HG03108 (cell line): ENCODE measurements at regions not wholly inside any gene's neighbourhood (a gene's known extent, or its start where the extent isn't known, plus 50 kb on each side); places are given as distances from the start of the nearest gene placed in this dataset.

Experiments used
- ATAC-seq: cut with Tn5 transposase; IDR thresholded peaks from one replicate; pipeline ENCODE4 v1.9.1; 2021; ENCODE audit warnings: moderate library complexity; ENCODE audit not compliant: unreplicated experiment

DNA sequence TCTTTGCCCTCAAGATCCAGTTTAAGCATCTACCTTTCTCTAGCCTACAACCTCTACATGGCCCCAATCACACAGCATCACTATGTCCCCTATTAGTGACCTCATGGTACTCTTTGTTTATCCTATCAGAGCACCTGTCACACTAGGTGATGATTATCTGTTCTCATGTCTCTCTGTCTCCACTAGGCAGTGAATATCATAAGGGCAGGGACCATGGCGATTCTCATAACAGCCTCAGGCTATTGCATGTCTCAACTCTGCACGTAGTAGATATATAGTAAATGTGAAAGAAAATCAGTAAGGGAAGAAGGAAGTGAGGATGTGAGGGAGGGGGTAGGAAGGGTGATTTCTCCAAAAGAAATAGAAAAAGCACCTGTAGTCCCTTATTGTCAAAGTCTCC is 311.0 kb downstream of the NSG2 start:
- ATAC-seq: no peak

DNA sequence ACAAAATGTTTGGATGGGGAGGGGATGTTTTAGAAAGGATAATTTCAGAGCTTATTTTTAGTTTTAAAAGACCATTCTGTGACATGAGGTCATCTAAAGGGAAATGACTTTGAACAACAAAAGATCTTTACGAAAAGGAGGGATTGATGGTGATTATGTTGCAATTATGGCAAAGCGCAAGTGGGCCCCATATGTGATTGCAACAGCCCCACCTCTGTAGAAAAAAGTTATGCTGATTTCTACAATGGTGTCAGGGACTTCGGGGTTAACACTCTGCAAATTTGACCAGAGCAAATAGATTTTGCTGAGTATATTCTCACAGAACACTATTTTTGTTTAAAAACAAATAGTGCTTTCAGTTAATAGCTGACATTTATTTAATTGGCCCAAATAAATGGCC is 312.8 kb downstream of the NSG2 start:
- ATAC-seq: no peak

DNA sequence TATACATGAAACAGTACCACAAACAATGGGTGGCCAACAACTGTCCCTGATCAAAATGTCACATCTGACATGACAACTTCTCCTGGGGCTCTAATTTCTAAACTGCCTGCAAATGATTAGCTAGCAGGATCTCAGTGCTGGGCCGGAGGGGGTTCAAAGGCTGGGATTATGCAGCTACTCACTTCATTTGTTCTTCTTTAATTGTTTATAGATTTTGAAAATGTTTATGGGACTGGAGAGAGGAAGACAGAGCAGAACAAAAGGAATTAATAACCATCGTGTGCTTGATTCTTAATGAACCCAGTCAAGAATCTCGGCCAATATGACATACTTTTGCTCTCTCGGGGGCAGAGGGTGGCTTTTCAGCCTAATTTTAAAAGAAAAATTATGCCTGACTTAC is 313.6 kb downstream of the NSG2 start:
- no peak for ATAC-seq

DNA sequence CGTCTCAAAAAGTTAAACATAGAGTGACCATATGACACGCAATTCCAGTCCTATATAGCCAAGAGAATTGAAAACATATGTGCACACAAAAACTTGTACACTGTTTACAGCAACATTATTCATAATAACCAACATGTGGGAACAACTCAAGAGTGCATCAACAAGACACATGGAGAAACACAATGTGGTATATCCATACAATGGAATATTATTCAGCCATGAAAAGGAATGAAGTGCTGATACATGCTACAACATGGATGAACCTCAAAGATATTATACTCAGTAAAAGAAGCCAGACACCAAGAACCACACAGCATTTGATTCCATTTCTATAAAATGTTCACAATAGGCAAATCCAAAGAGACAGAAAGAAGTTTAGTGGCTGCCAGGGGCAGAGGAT is 317.0 kb downstream of the NSG2 start:
- ATAC-seq: no peak

DNA sequence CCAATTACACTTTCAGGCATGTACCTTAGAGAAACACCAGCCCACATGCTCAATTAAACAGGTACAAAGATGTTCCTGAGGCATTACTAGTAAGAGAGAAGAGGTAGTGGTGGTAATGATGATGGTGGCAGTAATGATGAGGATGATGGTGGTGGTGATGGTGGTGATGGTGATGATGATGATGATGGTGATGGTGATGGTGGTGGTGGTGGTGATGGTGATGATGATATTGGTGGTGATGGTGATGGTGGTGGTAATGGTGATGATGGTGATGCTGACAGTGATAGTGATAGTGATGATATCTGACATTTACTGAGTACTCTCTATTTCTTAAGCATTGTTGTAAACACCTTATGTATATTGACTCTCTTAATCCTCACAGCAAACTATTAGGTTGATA is 318.4 kb downstream of the NSG2 start:
- ATAC-seq: no peak

DNA sequence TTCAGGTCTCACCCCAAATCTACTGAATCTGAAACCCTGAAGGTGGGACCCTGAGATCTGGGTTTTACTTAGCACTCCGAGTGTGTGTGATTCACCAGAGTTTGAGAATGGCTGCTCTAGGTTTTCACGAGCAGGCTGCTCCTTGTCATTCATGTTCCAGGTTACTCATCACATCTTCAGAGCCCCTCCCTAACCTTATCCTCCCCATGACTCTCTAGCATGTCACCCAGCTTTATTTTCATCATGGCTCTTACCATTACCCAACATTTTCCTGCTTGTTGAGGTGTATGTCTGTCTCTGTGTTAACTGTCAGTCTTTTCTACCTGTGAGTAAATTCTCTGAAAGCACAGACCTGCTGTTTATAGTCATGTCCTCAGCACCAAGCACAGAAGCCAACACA is 319.2 kb downstream of the NSG2 start:
- no peak for ATAC-seq

DNA sequence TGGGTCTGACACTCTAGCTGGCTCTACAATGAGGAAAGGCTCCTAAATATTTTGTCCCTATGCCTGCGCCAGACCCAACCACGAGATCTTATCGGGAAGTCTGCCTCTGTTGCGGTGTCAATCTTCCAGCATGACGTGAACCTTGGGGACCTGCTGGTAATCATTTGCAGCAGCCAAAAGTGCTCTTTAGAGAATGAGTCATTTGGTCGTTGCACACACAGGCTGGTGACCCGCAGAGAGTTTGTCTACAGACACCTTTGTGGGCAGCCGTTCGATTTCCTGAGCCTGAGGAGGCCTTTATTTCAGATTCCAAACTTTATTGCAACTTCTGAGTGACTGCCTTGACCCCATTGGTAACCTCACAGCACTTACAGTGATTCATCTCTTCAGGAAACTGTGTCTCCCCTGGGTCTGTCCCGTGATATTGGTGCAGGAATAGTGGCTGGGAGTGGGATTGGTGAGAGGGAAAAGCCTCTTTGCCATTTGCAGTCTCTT is 326.1 kb downstream of the NSG2 start:
- no peak for ATAC-seq

DNA sequence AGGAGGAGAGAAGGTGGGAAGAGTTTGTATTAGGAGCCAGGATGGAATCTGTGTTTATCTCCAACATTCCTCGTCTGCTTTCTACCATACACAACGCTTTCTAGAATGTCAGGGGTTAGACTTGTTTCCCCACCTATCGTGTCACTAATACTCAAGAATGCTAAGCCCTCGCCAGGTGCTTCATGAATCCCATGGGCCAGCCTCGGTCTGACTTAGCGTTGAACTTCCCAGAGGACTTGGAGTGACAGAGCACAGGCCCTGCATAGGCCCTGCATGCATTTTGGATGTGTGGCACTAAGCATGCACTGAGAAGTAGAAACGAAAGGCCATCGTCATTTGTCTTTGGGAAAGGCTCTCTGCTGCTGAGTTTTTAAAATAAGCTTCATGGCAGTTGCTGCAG is 328.7 kb downstream of the NSG2 start:
- no peak for ATAC-seq

DNA sequence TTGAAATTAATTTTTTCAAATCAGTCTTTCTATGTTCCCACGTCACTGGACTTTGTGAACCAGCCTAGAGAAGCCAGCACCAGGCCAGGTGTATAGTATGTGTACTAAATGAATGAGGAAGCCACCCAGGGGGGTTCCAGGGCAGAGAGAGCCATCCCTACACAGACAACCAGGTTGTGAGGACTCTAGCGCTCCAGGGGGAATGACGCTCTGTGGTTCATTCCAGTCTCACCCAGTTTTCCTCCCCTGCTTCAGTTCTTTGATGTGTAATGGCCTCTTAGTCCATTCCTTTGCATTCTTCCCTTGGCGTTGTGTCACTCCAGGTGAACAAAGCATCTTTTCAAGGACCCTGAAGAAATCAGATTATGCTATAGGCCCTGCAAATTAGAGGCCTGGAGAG is 330.6 kb downstream of the NSG2 start:
- ATAC-seq: no peak

DNA sequence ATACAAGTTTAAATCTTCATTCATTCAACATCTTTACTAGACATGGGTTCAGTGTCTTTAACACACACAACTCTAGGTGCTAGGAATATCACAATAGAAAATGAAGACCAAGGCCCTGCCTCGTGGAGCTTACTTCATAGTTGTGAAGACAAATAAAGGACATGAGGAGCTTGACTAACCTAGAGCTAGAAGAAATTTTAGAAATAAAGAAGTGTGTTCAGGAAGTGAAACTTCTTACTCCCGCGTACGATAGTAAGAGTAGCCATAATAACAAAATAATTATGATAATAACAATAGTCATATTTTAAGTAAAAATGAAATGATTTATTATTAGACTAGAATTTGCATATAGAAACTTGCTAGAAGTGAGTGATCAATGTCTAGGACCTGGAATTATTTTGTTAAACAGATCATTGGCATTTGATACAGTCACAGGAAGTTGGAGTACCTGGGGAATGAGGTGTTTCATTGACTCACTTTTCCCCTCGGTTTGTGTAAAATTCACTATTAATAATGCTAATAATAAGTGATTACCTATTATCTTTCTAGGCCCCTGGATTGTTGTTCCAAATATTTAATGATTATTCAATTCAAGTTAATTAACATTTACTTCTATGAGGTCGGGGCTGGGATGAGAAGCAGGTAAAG is 331.3 kb downstream of the NSG2 start:
- no peak for ATAC-seq

DNA sequence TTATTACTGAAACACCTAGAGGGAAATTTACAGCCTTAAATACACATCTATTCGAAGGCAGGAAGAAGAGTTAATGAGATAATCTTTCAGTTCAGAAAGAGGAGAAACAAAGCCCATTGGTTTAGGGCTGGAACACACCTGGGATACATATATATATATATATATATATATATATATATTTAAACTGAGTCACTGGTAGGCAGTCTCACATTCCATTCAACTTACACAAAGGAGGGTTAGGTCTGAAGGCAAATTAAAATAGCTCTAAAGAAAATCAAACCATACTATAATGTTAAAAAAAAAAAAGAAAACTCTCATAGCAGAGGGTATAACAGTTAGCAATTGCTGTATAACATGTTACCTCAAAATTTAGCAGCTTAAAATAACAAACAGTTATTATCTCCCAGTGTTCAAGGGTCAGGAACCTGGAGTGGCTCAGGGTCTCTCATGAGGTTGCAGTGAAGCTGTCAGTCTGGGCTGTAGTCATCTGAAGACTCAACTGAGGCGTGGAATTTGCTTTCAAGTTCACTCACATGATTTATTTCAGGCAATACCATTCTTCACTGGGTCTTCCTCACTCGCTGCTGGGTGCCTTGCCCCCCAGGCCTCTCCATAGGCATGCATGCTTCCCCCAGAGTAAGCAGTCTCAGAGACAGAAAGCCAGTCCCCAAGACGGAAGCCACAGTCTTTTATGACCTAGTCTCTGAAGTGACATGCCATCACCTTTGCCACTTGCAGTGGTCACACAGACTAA is 332.8 kb downstream of the NSG2 start:
- ATAC-seq: no peak

DNA sequence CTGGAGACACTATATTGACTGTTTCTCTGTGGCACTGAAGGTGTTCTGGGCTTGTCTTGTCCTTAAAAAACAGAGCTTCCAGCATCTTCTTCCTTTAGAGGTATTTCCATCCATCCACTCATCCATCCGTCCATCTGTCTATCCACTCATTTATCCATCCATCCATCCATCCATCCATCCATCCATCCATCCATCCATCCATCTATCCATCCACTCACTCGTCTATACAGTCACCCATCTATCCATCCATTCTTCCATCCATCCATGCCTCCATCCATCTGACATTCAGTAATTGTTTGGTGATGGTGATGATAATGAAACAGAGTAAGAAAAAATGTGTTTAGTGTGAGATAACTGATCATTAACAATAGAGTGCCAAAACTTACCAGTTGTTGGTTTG is 334.8 kb downstream of the NSG2 start:
- ATAC-seq: no peak

DNA sequence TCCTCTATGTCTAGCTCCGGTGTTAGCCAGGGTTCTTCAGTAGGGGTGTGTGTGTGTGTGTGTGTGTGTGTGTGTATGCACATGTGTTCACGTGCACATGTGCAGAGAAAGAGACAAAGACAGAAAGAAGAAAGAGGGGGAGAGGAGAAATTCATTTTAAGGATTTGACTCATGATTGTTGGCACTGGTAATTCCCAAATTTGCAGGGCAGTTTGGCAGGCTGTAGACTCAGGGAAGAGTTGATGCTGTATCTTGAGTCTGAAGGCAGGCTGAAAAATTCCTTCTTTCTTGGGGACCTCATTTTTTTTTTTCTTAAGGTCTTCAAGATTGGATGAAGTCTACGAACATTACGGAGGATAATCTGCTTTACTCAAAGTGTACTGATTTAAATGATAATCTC is 335.7 kb downstream of the NSG2 start:
- ATAC-seq: no peak

DNA sequence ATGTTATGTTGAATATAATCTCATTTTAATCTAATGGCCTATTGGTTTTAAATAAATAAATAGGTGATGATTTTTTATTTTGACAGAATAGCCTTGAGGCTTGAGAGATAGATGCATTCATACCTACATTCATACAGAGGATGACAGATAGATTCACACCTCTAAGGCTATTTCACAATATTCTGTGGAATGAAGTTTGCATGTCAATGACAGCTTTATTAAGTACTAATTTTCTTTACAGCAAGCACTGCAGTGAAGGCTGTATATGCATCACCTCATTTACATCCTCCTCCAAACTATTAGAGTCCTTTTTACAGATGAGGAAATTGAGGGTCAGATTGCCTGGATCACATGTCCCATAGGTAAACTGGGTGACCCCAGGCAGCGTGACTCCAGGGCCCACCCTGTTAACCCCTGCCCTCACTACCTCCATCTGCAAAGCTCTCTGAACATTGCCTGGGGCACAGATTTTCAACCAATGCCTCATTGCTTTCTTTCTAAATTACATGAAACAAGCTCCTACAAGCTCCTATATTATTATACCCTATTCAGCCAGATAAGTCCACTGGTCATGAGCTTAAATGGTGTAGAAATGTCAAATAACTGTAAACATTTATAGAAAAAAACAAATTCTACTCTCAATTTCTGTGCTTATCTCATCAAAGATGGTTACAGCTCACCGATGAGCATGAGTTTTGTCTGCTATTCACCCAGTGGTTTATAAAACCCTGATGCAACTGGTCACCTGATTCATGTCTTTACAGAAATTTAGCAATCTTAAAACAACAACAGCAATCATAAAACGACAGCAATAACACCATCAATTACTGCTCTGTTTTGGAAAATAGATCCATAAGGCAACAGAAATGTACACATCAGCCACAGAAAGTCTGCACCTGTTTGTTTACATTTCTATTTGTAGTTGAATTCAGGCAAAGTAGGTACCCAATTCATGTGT is 338.0 kb downstream of the NSG2 start:
- ATAC-seq: no peak

DNA sequence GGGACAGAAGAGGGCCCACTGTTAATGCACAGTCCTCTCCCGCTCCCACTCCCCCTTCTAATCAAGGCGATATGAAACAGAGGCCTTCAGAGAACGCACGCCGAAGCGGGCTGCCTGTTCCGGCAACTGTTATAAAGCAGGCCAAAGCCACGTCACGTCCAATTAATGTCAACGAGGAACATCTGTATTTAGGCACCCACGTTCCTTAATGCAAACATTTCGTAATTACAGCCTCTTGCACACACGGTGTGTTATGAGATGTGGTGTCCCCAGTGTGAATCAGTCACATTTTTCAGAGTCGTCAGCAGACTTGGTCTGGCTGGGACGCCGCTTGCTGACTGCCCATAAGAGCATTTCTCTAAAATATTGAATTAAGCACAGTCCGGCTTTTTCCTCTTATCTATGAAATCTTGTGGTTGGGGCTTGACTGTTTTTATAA is 339.0 kb downstream of the NSG2 start:
- no peak for ATAC-seq

DNA sequence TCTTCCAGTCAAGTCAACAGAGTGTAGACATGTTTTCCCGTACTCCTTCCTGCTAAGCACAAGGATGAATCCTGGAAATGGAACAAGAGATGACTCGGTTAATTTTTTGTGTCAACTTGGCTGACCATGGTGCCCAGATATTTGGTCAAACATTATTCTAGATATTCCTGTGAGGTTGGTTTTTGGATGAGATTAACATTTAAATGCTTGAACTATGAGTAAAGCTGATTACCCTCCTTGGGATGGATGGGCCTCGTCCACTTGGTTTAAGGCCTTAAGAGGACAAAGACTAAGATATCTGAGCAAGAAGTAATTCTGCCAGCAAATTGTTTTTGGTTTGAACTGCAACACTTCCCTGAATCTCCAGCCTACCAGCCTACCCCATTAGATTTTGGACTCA is 338.1 kb upstream of the MSX2 start:
- no peak for ATAC-seq

DNA sequence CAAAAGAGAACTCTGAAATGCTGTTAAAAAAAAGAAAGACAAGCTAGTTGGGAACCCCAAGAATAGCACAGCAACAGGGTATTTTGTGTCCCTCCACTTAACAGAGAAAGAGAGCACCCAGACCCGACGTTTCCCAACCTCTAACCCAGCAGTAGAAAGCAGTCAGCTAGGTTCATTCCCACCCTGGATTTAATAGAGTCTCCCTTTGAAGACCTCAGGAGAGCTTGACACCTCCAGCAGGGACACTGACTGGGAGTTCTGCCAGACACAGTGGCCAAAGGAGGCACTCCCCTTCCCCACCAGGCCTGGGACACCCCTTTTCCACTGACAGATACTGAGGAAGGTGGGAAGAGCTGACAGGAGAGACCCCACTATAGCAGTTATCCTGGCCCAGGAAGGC is 337.5 kb upstream of the MSX2 start:
- no peak for ATAC-seq

DNA sequence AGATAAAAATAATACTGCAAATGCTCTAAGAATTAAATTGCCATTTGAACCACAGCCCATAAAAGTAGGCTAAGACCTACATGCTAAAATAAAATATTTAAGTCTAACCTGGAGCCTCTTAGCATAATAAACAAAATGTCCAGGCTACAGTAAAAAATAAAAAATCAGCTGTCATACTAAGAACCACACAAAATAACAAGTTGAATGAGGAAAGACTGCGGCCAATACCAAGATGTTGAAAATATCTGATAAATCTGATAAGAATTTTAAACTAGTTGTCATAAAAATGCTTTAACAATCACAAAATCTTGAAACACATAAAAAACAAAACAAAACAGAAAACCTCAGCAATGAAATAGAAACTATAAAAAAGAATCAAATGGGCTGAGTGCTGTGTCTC is 336.9 kb upstream of the MSX2 start:
- ATAC-seq: no peak

DNA sequence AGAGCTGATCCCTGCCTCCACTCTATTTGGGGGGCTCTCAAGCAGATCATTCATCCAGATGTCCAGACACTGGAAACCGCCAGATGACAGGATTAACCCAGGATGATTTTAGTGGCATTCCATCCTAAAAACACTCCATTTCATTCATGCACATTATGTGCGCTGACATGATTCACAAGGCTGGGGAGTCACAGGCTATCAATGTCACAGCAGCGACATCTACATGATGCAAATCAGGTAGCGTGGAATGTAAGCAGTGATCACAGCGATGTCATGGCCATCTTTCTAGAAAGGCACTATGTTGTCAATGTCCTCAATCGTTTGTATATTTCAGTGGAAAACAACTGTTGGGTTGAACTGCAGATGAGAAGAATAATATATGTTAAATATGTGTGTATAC is 331.5 kb upstream of the MSX2 start:
- no peak for ATAC-seq

DNA sequence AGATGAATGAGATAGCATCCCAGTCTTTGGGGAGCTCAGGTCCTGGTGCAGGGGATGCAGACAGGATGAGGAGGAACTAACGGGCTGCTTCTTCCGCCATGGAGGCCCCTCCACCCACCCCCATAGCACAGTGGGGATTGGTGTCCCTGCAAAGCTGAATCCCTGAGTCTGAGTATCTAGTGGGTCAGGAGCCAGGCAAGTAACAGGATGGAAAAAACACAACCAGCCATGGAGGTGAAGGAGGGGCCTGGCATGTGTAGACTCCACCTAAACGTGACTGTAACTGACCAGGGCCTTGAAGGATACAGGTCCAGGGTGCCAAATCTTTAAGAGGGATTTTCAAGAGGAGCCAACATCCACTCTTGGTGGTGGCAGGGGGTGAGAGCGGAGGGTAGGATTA is 327.8 kb upstream of the MSX2 start:
- ATAC-seq: no peak

DNA sequence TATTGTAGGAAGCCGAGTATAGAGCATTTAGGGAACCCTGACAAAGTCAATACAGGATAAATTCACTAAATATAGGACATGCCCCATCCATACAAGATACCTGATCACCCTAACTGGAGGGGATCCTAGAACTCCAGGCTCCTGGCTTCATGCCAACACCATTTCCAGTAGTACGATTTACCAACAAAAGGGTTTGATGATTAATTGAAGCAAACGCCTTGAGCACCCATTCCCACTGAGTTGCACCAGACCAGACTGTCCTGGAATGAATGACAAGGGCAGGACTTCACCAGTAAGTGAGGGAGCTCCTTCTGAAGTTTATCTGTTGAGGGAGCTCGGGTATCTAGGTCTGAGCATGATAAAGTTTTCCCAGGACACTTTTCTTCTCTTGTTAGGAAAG is 327.2 kb upstream of the MSX2 start:
- ATAC-seq: no peak

DNA sequence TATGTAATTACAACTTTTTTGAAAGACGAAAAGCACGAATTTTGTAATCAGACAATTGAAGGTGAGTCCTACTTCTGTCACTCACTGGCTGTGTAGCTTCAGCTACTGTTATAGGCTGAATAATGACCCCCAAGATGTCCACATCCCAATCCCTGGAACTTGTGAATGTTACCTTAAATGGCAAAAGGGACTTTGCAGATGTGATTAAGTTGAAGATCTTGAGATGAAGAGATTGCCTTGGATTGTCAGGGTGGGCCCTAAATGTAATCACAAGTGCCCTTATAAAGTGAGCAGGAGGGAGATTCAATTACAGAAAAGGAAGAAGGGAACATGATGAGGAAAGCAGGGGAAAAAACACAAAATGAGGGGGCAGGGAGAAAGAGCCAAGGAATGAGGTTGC is 326.2 kb upstream of the MSX2 start:
- ATAC-seq: no peak
